Ishikawa (cell line): ENCODE measurements at regions not wholly inside any gene's neighbourhood (a gene's known extent, or its start where the extent isn't known, plus 50 kb on each side); places are given as distances from the start of the nearest gene placed in this dataset.
A peak's percentile ranks its signal among the peaks of the same experiment; 100 is the strongest.

Experiments used
- EP300 ChIP-seq: IDR thresholded peaks from 2 replicates; pipeline ENCODE4 v1.6.1; 2012; ENCODE audit warnings: borderline replicate concordance
- FOXM1 ChIP-seq: IDR thresholded peaks from 2 replicates; pipeline ENCODE4 v1.6.1; 2012; ENCODE audit warnings: low read depth, borderline replicate concordance
- RAD21 ChIP-seq: IDR thresholded peaks from 2 replicates; pipeline ENCODE4 v1.6.1; 2012; ENCODE audit warnings: low read depth
- REST ChIP-seq: IDR thresholded peaks from 2 replicates; pipeline ENCODE4 v1.6.1; 2012; ENCODE audit warnings: low read depth, mild to moderate bottlenecking
- TAF1 ChIP-seq: IDR thresholded peaks from 2 replicates; pipeline ENCODE4 v1.6.1; 2012; ENCODE audit warnings: low read depth, mild to moderate bottlenecking
- USF1 ChIP-seq: IDR thresholded peaks from 2 replicates; pipeline ENCODE4 v1.6.1; 2012

GRCh38 chr9:73347720-73348119 is 196.1 kb downstream of the ANXA1 start:
- TF ChIP-seq RAD21 (no peak), REST (no peak), FOXM1 (peak; percentile 62; the same call in 1 of the 2 replicates), TAF1 (no peak), EP300 (peak; percentile 61; the same call in 1 of the 2 replicates), USF1 (no peak)
